Breast epithelium (tissue), 4 donors: ENCODE measurements at regions not wholly inside any gene's neighbourhood (a gene's known extent, or its start where the extent isn't known, plus 50 kb on each side); places are given as distances from the start of the nearest gene placed in this dataset.

ENCODE experiments used
- DNase-seq, 2 donors: peaks; one replicate each; pipeline ENCODE4 v3.0.0-alpha.2; 2019; ENCODE audit warnings: low spot score in 2 of 2
- H3K27ac ChIP-seq, 2 donors: fragments of 200-600 bp; sonication (generic) in 1 of 2; one replicate each; pipeline ENCODE4 v1.5.1; 2016 to 2019; ENCODE audit warnings: mild to moderate bottlenecking in 1 of 2
- H3K27me3 ChIP-seq, 2 donors: fragments of 200-600 bp; sonication (generic) in 1 of 2; one replicate each; pipeline versions ENCODE4 v1.5.1 to v1.6.0; 2017 to 2019; ENCODE audit warnings: control low read depth in 1 of 2, mild to moderate bottlenecking in 1 of 2
- H3K36me3 ChIP-seq: fragments of 200-600 bp; one replicate; pipeline ENCODE4 v1.5.1; 2019
- H3K4me1 ChIP-seq, 2 donors: fragments of 200-600 bp; sonication (generic); one replicate each; pipeline ENCODE4 v1.5.1; 2016 to 2019; ENCODE audit warnings: control low read depth in 1 of 2
- H3K4me3 ChIP-seq, 3 donors: fragments of 200-600 bp; sonication (generic); 1 replicate in 2 of 3; 2 replicates in 1 of 3; pipeline ENCODE4 v1.5.1; 2016 to 2019; ENCODE audit warnings: mild to moderate bottlenecking in 3 of 3, moderate library complexity in 2 of 3
- H3K9me3 ChIP-seq, 2 donors: fragments of 200-600 bp; sonication (generic) in 1 of 2; one replicate each; pipeline ENCODE4 v1.5.1; 2016 to 2019; ENCODE audit warnings: control low read depth in 1 of 2
- POLR2A ChIP-seq: fragments of 450-650 bp; IDR thresholded peaks from one replicate; pipeline ENCODE4 v1.6.1; 2016; ENCODE audit warnings: antibody characterized with exemption, mild to moderate bottlenecking, moderate library complexity
- POLR2AphosphoS5 ChIP-seq, 3 donors: sonication (generic); formaldehyde crosslinking; IDR thresholded peaks; one replicate each; pipeline ENCODE4 v1.6.1; 2017; ENCODE audit warnings: antibody characterized with exemption in 3 of 3
- intact Hi-C: fragments of 100-400 bp; cut with DNase I; formaldehyde crosslinking; loops from one replicate; pipeline ENCODE4 v1.15.1; 2023; ENCODE audit warnings: low total_unique reads
- TF ChIP-seq, protein P1 (sequence below), 3 donors: fragments of 450-650 bp; IDR thresholded peaks; one replicate each; pipeline ENCODE4 v1.5.1; 2016 to 2017; ENCODE audit warnings: antibody characterized with exemption in 3 of 3, mild to moderate bottlenecking in 3 of 3, moderate library complexity in 3 of 3

DNA sequence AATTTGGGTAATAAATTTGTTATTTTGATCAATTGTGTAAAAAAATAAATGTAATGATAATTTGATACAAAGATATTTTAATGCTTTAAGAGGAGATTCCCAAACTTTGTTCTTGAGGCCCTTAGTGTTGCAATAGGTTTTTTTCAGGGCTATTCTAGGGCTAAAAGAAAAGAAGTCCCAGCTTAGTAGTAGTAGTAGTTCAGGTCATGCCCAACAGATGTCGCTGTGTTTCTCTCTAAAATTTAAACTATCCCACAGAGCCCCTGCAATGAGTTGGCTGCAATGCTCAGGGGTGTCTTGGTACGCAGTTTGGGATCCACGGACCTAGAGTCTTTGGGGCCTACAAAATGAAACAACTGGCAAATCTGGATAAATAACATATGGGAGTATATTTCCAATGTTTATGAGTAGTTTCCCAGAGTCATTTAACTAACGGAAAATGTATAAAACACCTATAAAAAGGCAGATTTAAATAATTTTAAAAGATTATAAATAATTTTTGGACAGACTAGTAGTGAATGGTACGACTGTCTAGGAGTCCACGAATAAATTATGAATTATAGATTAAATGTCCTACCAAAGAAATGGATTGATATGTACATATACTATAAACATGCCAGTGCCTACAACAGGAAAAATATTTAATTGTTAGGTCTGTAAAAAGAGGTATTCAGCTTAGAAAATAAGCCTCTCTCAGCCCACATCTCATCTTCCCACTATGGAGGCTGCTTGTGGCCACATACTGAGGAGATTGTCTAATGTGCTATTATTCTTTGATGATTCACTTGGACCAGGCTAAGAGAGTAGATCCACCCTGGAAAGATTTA is 228.5 kb upstream of the PMFBP1 start:
- H3K36me3 ChIP-seq: no peaks in the 10 kb centered on the region
- H3K27me3 ChIP-seq: no peaks in the 10 kb centered on the region
- no peaks in the 10 kb centered on the region for H3K4me1 ChIP-seq
- TF ChIP-seq, protein P1, sequence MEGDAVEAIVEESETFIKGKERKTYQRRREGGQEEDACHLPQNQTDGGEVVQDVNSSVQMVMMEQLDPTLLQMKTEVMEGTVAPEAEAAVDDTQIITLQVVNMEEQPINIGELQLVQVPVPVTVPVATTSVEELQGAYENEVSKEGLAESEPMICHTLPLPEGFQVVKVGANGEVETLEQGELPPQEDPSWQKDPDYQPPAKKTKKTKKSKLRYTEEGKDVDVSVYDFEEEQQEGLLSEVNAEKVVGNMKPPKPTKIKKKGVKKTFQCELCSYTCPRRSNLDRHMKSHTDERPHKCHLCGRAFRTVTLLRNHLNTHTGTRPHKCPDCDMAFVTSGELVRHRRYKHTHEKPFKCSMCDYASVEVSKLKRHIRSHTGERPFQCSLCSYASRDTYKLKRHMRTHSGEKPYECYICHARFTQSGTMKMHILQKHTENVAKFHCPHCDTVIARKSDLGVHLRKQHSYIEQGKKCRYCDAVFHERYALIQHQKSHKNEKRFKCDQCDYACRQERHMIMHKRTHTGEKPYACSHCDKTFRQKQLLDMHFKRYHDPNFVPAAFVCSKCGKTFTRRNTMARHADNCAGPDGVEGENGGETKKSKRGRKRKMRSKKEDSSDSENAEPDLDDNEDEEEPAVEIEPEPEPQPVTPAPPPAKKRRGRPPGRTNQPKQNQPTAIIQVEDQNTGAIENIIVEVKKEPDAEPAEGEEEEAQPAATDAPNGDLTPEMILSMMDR (IDR thresholded peaks at IDR 0.05): peak; percentile 15 to 64 (median 35)
- TF ChIP-seq POLR2A: no peak
- intact Hi-C loops: no loop called here
- H3K9me3 ChIP-seq: no peaks in the 10 kb centered on the region
- H3K27ac ChIP-seq: no peak overlapping the region
- no peak overlapping the region for H3K4me3 ChIP-seq
- DNase-seq: no peak

DNA sequence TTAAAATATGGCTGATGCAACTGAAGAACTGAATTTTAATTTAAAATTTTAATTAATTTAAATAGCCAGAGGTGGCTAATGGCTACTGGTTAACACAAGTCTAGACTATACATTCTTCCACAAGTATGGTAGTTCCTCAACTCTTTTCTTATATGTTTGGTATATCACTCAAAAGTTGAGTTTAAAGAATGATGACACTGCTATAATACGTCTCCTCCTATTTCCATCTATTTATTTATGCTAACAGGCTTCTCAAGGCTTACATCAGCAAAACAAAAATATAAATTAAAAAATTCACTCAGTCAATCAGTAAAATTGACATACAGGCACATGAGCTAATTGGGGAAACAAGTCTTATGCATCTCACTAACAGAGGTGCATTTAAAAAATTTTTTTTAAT is 227.9 kb upstream of the PMFBP1 start:
- Histone ChIP-seq H3K27ac (no peak overlapping the region), H3K9me3 (no peaks in the 10 kb centered on the region), H3K4me3 (no peak overlapping the region), H3K36me3 (no peaks in the 10 kb centered on the region), H3K27me3 (no peaks in the 10 kb centered on the region), H3K4me1 (no peaks in the 10 kb centered on the region)
- no peak for DNase-seq
- TF ChIP-seq, protein P1 (IDR thresholded peaks at IDR 0.05): no peak
- TF ChIP-seq POLR2AphosphoS5 (IDR thresholded peaks at IDR 0.05) (no peak), POLR2A (no peak)
- intact Hi-C loops: no loop called here

DNA sequence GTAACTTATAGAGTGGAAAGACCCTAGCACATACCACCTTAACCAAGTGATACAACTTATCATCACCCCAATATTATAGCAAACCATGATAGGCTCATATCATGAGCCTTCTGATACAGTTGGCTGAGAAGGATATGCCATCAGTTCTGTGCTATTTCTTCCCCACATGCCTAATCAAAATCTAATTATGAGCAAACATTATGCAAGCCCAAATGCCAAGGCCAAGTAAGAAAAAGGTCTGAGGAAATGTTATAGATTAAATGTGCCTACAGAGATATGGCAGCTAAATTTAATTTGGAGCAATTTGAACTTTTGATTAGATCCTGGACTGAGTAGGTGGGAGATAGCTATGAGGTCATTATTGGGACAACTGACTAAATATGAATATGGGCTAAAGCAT is 225.9 kb upstream of the PMFBP1 start:
- intact Hi-C loops: no loop called here
- H3K27me3 ChIP-seq: no peaks in the 10 kb centered on the region

DNA sequence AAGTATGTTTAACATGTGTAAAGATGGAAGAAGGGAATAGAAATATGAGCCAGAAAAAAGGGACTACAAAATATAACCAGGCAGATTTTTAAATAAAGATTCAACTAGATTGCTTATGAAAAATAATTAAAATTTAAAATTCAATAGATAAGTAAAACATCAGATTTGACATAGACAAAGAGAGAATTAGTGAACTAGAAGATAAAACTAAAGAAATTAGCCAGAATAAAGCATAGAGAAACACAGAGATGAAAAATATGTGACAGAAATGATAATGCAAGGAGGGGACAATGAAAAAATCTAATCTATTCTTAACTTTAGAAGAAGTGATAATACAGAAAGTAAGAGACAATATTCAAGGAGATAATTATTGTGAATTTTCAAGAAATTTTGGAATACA is 222.6 kb upstream of the PMFBP1 start:
- no peaks in the 10 kb centered on the region for H3K36me3 ChIP-seq

More for the DNA sequence above, 225.9 kb upstream of the PMFBP1 start:
- Histone ChIP-seq H3K36me3 (no peaks in the 10 kb centered on the region), H3K27ac (no peak overlapping the region), H3K9me3 (no peaks in the 10 kb centered on the region), H3K4me3 (no peak overlapping the region), H3K4me1 (no peaks in the 10 kb centered on the region)
- TF ChIP-seq POLR2A: no peak
- TF ChIP-seq, protein P1 (IDR thresholded peaks at IDR 0.05): no peak
- no peak for TF ChIP-seq POLR2AphosphoS5 (IDR thresholded peaks at IDR 0.05)
- DNase-seq: no peak

DNA sequence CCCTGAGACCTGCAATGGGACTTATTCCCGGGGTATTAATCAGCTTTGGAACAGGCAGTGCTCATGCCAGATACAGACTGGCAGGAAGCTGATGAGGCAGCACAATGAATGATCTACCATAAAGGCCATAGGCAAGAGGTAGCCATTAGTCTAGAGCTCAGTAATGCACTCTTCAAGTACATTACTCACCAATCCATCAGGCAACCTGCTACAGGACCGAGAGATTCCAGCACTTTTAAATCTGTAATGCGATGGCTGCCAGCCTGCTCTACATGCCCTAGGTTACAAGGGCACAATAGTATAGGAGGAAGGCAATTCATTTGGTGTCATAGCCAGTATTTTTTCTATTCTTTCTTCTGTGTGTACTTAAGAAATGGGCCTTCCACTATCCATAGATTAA is 217.8 kb upstream of the PMFBP1 start:
- TF ChIP-seq POLR2A: no peak
- no peak for TF ChIP-seq POLR2AphosphoS5 (IDR thresholded peaks at IDR 0.05)
- TF ChIP-seq, protein P1 (IDR thresholded peaks at IDR 0.05): no peak
- H3K27me3 ChIP-seq: no peaks in the 10 kb centered on the region
- intact Hi-C loops: no loop called here
- H3K36me3 ChIP-seq: no peaks in the 10 kb centered on the region
- H3K27ac ChIP-seq: no peak overlapping the region
- peaks cover 0 to 25% of the 10 kb centered on the region in 2 donors for H3K9me3 ChIP-seq
- DNase-seq: no peak
- H3K4me3 ChIP-seq: no peak overlapping the region
- no peaks in the 10 kb centered on the region for H3K4me1 ChIP-seq

More for the DNA sequence above, 222.6 kb upstream of the PMFBP1 start:
- no peaks in the 10 kb centered on the region for H3K9me3 ChIP-seq
- DNase-seq: no peak
- H3K4me1 ChIP-seq: no peaks in the 10 kb centered on the region
- H3K4me3 ChIP-seq: no peak overlapping the region
- H3K27me3 ChIP-seq: no peaks in the 10 kb centered on the region
- intact Hi-C loops: no loop called here
- no peak for TF ChIP-seq POLR2AphosphoS5 (IDR thresholded peaks at IDR 0.05)
- TF ChIP-seq, protein P1 (IDR thresholded peaks at IDR 0.05): no peak
- TF ChIP-seq POLR2A: no peak
- no peak overlapping the region for H3K27ac ChIP-seq
